Islet of Langerhans (tissue), 1 donor: ENCODE measurements at regions not wholly inside any gene's neighbourhood (a gene's known extent, or its start where the extent isn't known, plus 50 kb on each side); places are given as distances from the start of the nearest gene placed in this dataset.

Experiments
- FAIRE-seq: peaks from one replicate; lab custom pipeline; 2011; peaks lifted over from hg19 to GRCh38; lab: Jason Lieb, UNC

DNA sequence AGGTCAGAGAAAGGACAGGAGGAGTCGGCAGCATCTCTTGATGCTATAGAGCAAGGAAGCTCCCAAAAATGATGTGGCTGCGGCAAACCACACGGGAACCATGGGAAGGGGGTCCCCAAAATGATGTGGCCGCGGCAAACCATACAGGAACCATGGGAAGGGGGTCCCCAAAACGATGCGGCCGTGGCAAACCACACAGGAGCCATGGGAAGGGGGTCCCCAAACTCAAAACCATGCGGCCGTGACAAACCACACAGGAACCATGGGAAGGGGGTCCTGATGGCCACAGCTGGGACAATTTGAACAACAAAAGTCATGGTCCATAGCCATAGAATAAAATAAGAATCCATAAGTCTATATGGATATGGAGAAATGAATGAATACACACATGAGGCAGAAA, 58.4 kb upstream of the GLI2 start:
- FAIRE-seq, result no peak

DNA sequence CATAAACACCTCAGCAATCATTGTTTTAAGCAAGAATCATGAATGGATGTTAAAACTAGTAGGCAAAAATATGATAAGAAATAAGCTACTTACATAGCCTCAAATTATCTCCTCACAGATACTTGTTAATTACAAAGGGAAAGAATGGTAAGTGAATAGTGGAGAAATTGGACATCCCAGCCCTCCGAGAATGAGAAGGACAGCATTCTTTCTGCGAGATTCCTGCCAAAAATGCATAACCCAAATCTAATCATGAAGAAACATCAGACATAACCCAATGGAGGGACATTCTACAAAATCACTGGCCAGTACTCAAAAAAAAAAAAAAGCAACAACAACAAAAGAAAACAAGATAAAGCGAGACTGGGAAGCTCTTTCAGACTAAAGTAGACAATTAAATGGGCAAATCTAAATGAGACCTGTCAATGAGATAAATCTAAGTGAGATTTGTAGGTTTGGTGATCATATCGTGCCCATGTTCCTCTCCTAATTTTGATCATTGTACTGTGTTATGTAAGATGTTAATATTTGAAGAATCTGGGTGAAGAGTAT, 57.9 kb upstream of the GLI2 start:
- FAIRE-seq, result no peak

DNA sequence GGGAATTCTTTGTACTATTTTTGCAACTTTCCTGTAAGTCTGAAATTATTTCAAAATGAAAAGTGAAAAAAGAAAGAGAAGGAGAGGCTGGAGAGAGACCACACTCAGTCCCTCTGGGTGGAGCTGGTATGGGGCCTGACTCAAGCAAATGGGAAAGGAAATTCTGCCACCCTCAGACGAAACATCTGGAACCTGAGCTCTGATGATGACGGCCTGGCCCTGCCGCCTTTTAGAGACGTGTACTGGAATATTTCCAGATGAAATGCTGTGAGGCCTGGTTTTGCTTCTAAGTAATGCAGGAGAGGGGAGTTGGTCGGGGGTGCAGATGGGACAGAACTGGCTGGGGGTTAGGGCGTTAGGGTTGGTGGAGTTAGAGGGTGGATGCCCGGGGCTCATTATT, 57.4 kb upstream of the GLI2 start:
- no peak for FAIRE-seq

DNA sequence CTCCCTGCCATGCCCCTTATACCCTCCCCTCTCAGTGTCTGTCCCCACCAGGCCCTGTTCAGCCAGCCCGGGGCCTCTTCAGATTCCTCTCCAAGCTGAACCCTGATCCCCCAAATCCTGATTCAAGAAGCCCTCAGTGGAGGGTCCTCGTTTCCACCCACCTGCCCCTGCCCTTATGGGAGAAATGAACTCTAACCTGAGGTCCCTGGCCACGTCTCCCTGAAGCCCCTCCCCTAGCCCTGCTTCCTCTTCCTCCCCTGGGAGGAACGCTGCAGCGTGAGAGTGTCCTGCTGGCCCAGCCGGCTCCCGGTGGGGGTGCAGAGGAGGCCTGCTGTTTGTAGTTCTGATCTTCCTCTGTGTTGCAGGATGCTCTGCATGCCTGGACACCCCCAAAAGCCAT, 56.7 kb upstream of the GLI2 start:
- FAIRE-seq, result no peak

DNA sequence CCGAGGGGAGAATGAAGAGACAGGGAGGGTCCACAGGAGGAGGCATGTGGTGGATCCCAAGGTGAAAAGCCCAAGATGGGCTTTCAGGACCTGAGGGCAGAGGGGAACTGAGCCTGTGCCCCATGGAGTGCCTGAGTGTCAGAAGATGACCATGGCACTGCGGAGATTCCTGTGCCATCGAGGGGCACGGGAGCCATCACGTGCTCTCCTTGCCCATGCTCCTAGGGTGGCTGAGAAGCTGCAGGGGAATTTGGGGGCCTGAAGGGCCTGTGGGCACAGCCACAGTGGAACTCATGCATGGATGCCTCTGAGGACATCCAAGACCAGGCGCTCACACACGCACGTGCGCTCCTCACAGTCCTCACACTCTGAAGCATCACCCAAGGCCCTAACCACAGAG, 56.1 kb upstream of the GLI2 start:
- no peak for FAIRE-seq

DNA sequence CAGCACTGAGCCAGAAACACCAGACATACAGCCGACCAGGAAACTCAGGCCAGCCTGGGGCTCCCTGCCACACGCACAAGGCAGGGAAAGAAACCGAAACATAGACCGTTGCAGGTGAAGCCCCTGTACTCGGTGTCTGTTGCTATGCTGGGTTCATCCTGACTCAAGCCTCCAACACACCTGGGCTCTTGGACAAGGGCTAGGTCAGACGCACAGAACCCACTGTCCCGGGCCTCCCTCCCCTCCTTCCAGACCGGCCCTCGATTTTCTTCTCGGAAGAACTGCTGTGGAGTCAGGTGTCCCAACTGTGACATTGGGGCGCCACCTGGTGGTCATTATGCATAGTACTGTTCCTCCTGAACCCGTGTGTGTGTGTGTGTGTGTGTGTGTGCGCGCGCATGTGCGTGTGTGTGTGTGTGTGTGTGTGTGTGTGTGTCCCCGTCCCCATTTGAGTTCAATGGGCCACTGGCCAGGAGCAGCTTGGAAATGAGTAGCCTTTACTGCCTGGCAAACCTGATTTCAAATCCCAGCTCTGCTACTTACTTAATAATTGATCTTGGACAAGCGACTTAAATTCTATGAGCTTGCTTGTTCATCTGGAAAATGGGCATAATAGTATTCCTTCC, 55.4 kb upstream of the GLI2 start:
- peak; percentile 30 for FAIRE-seq

DNA sequence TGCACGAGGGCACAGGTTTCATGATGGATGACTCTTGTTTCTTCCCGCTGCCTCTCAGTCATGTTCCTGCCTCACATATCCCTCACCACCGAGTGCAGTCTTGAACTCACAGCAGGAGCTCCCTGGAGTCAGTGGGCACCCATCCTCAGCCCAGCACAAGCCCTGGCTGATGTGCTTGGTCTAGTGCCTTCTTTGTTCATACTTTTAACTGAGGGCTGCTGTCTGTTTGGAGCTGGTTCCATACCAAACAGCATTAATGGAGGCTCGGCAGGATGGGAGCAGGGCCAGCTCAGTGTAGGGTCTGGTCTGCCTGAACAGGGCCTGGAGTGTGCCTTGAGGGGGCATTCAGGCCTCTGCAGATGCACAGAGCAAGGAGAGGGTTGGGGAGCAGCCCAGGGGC, 54.5 kb upstream of the GLI2 start:
- FAIRE-seq, result no peak

DNA sequence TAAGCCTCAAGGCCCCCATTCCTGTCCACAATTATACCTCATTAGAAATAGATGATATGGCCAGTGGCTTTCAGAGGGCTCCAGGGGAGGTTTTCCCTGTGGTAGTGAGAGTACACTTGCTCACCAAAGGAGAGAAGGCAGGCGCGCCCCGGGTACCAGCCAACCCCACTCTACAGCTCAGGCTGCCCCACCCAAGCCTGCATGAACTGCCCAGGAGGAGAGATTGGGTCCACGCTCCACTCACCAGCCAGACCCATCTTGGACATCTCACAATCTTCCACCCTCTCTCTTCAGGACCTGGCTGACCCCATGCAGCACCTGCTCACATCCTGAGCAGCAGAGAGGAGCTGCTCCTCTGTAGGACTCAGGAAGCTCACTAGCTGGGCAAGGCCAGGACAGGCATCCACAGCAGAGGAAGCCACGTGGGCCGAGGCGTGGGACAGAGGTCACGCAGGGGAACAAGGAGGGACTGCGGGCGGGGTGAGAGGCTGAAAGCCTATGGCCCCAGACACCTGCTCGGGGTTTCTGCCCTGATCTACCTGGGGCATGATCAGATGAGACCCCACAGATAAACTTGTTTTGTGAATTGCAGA, 53.9 kb upstream of the GLI2 start:
- no peak for FAIRE-seq

DNA sequence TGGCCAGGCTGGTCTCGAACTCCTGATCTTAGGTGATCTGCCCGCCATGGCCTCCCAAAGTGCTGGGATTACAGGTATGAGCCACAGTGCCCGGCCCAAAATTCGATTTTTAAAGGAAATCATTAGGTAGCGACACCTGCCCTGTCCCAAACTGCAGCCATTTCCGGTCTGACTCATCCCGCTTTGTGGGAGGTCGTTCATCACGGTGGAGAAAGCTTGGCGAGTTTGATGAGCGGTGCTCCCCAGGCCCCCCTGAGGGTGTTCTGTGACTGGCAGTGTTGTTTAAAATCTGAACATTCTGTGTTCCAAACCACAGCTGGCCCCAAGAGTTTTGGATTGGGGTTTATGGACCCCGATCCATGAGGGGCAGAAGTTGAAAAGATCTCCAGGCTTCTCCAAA, 53.0 kb upstream of the GLI2 start:
- FAIRE-seq, result no peak

DNA sequence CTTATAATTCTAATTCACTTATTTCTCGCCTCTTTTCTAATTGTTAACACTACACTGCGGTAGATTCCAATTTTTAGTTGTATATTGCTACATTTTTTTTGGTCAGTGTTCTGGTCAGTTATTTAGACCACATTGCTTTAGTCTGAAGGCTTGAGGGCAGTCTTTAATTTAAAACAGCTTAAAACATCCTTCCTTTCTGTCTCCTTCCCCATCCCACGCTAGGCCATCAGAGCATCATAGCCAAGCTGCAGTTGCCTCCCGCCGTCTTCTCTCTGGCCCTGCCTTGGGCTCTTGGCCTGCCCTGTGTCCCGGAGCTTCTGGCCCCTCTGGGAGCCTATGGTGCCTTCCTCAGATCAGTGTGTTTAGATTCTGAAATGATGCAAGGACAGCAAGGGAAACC, 52.6 kb upstream of the GLI2 start:
- FAIRE-seq, result no peak

DNA sequence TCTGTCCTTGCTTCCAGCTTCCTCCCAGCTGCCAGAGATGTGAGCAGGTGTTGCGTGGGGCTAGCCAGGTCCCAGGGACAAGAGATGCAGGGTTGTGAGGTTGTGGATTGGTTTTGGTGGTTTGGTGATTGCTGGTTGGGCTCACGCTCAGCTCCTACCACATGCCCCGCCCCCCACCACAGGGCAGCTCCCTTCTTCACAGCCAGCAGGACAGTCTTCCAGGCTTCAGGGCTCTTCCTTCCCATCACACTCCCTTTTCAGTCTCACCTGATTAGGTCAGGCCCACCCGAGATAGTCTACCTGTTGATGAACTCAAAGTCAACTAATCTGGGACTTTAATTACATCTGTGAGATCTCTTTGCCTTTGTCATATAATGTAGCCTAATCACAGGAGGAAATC, 52.0 kb upstream of the GLI2 start:
- FAIRE-seq, result no peak

DNA sequence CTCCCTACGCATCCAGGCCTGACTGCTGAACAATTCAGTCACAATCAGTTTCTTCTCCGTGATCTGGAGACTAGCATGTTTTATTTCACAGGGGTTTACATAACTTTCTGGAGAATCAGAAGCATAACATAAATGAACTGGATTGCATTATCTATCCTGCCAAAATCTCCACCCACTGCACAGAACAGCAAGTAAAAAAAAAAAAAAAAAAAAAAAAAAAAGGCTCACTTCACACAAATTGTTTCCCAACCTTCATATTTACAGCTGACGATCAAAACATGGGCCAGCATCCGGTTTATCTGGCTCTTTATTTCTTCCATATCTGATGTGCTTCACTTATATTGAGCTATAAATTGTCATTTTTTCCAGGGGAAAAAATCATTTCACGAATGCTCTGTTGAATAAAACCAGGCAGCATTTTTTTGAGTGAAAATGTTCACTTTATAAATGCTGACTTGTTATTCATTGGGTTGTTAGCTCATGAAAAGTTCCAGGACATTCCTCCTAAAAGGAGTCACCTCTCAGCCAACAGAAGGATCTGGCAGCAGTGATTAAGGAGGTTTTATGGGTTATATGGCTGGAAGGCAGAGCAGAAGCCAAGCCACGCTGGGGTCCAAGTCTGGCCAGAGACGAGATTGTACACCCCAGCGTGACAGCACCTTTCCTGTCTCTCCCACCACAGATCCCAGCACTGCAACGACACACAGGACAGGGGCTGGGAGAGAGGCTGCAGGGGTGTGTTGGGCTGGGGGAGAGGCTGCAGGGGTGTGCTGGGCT, 51.2 kb upstream of the GLI2 start:
- no peak for FAIRE-seq

DNA sequence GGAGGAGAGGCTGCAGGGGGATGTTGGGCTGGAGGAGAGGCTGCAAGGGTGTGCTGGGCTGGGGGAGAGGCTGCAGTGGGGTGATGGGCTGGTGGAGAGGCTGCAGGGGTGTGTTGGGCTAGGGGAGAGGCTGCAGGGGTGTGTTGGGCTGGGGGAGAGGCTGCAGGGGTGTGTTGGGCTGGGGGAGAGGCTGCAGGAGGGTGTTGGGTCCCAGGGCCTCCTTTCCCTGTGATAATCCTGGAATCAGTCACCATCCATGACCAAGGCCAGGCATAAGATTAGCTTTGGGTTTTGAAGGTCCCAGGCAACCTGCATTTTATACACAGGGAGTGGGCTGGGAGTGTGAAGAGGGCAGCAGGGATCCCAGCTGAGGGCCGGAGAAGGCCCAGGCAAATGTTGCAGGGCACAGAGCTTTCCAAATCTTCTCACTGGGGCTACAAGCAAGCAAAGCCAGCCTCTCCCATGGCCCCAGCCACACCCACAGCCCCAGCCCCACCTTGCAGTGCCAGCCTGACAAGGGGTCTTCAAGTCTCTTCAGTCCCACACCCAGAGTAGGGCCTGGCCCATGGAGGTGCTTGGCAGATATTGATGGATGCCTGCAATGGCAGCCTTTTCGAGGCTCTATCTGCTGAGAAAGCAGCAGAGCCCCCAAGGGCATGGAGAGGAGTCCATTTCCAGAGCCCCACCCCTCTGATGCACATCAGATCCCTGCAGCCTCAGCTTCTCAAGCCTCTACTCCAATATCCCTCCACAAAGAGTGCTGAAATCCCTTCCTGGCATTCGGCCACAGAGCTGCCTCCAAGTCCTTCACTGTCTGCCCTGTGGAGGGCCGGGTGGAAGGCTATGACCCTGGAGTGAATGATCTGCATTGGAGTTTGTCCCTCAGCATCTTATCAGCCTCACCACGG, 50.3 kb upstream of the GLI2 start:
- no peak for FAIRE-seq
